ENCODE measurements at regions not wholly inside any gene's neighbourhood (a gene's known extent, or its start where the extent isn't known, plus 50 kb on each side); places are given as distances from the start of the nearest gene placed in this dataset.

GRCh38 chr1:212536586-212536985, 72.0 kb upstream of the ATF3 start:
- Histone ChIP-seq H3K36me3 (ENCODE audit: control insufficient read depth in 2 of 2, insufficient read depth in 2 of 2, low read length in 1 of 2) (no peaks in the 10 kb centered on the region), H3K9me3 (ENCODE audit: control insufficient read depth in 2 of 2, insufficient read depth in 1 of 2, low read depth in 1 of 2, low read length in 1 of 2) (no peaks in the 10 kb centered on the region), H3K4me3 (ENCODE audit: low read depth in 1 of 2, low read length in 2 of 2) (no peak overlapping the region), H3K27ac (ENCODE audit: low read depth in 2 of 2, low read length in 1 of 2) (no peak overlapping the region), H3K27me3 (ENCODE audit: control insufficient read depth in 1 of 2, insufficient read depth in 2 of 2, low read length in 2 of 2) (no peaks in the 10 kb centered on the region), H3K4me1 (ENCODE audit: control insufficient read depth in 2 of 2, insufficient read depth in 2 of 2, low read length in 1 of 2) (no peaks in the 10 kb centered on the region)
- 84 to 97% methylated on average over 6 of the region's 6 CpGs for WGBS, 2 donors

GRCh38 chr1:212537610-212538009, 71.0 kb upstream of the ATF3 start:
- Histone ChIP-seq H3K4me3 (ENCODE audit: low read depth in 1 of 2, low read length in 2 of 2) (no peak overlapping the region), H3K9me3 (ENCODE audit: control insufficient read depth in 2 of 2, insufficient read depth in 1 of 2, low read depth in 1 of 2, low read length in 1 of 2) (no peaks in the 10 kb centered on the region), H3K4me1 (ENCODE audit: control insufficient read depth in 2 of 2, insufficient read depth in 2 of 2, low read length in 1 of 2) (no peaks in the 10 kb centered on the region), H3K36me3 (ENCODE audit: control insufficient read depth in 2 of 2, insufficient read depth in 2 of 2, low read length in 1 of 2) (no peaks in the 10 kb centered on the region), H3K27me3 (ENCODE audit: control insufficient read depth in 1 of 2, insufficient read depth in 2 of 2, low read length in 2 of 2) (no peaks in the 10 kb centered on the region), H3K27ac (ENCODE audit: low read depth in 2 of 2, low read length in 1 of 2) (no peak overlapping the region)
- 3 to 48% methylated on average over 1 of the region's 1 CpG for WGBS, 2 donors

- WGBS, 2 donors, result 79 to 82% methylated on average over 6 of the region's 6 CpGs
- Histone ChIP-seq H3K9me3 (ENCODE audit: control insufficient read depth in 2 of 2, insufficient read depth in 1 of 2, low read depth in 1 of 2, low read length in 1 of 2) (no peaks in the 10 kb centered on the region), H3K36me3 (ENCODE audit: control insufficient read depth in 2 of 2, insufficient read depth in 2 of 2, low read length in 1 of 2) (no peaks in the 10 kb centered on the region), H3K27ac (ENCODE audit: low read depth in 2 of 2, low read length in 1 of 2) (no peak overlapping the region), H3K4me1 (ENCODE audit: control insufficient read depth in 2 of 2, insufficient read depth in 2 of 2, low read length in 1 of 2) (no peaks in the 10 kb centered on the region), H3K27me3 (ENCODE audit: control insufficient read depth in 1 of 2, insufficient read depth in 2 of 2, low read length in 2 of 2) (no peaks in the 10 kb centered on the region), H3K4me3 (ENCODE audit: low read depth in 1 of 2, low read length in 2 of 2) (no peak overlapping the region)
Measured at GRCh38 chr1:212539737-212540430, 68.7 kb upstream of the ATF3 start.

GRCh38 chr1:212542761-212543187, 65.8 kb upstream of the ATF3 start:
- no peaks in the 10 kb centered on the region for H3K27me3 ChIP-seq (ENCODE audit: control insufficient read depth in 1 of 2, insufficient read depth in 2 of 2, low read length in 2 of 2)
- H3K9me3 ChIP-seq (ENCODE audit: control insufficient read depth in 2 of 2, insufficient read depth in 1 of 2, low read depth in 1 of 2, low read length in 1 of 2), result no peaks in the 10 kb centered on the region
- H3K4me3 ChIP-seq (ENCODE audit: low read depth in 1 of 2, low read length in 2 of 2), result no peak overlapping the region
- H3K36me3 ChIP-seq (ENCODE audit: control insufficient read depth in 2 of 2, insufficient read depth in 2 of 2, low read length in 1 of 2), result no peaks in the 10 kb centered on the region
- no peak overlapping the region for H3K27ac ChIP-seq (ENCODE audit: low read depth in 2 of 2, low read length in 1 of 2)
- WGBS, 2 donors, result 81 to 84% methylated on average over 5 of the region's 5 CpGs
- no peaks in the 10 kb centered on the region for H3K4me1 ChIP-seq (ENCODE audit: control insufficient read depth in 2 of 2, insufficient read depth in 2 of 2, low read length in 1 of 2)

GRCh38 chr1:212544110-212544509, 64.5 kb upstream of the ATF3 start:
- Histone ChIP-seq H3K27me3 (ENCODE audit: control insufficient read depth in 1 of 2, insufficient read depth in 2 of 2, low read length in 2 of 2) (no peaks in the 10 kb centered on the region), H3K27ac (ENCODE audit: low read depth in 2 of 2, low read length in 1 of 2) (no peak overlapping the region), H3K4me3 (ENCODE audit: low read depth in 1 of 2, low read length in 2 of 2) (no peak overlapping the region), H3K9me3 (ENCODE audit: control insufficient read depth in 2 of 2, insufficient read depth in 1 of 2, low read depth in 1 of 2, low read length in 1 of 2) (no peaks in the 10 kb centered on the region), H3K4me1 (ENCODE audit: control insufficient read depth in 2 of 2, insufficient read depth in 2 of 2, low read length in 1 of 2) (no peaks in the 10 kb centered on the region), H3K36me3 (ENCODE audit: control insufficient read depth in 2 of 2, insufficient read depth in 2 of 2, low read length in 1 of 2) (no peaks in the 10 kb centered on the region)
- WGBS, 2 donors, result 67 to 68% methylated on average over 1 of the region's 1 CpG

GRCh38 chr1:212545941-212546635, 62.5 kb upstream of the ATF3 start:
- Histone ChIP-seq H3K4me3 (ENCODE audit: low read depth in 1 of 2, low read length in 2 of 2) (no peak overlapping the region), H3K36me3 (ENCODE audit: control insufficient read depth in 2 of 2, insufficient read depth in 2 of 2, low read length in 1 of 2) (no peaks in the 10 kb centered on the region), H3K27me3 (ENCODE audit: control insufficient read depth in 1 of 2, insufficient read depth in 2 of 2, low read length in 2 of 2) (no peaks in the 10 kb centered on the region), H3K9me3 (ENCODE audit: control insufficient read depth in 2 of 2, insufficient read depth in 1 of 2, low read depth in 1 of 2, low read length in 1 of 2) (no peaks in the 10 kb centered on the region), H3K4me1 (ENCODE audit: control insufficient read depth in 2 of 2, insufficient read depth in 2 of 2, low read length in 1 of 2) (no peaks in the 10 kb centered on the region), H3K27ac (ENCODE audit: low read depth in 2 of 2, low read length in 1 of 2) (peak overlapping the region in 1 of 2 donors; percentile 49)
- WGBS, 2 donors, result 80 to 85% methylated on average over 5 of the region's 5 CpGs

- no peaks in the 10 kb centered on the region for H3K27me3 ChIP-seq (ENCODE audit: control insufficient read depth in 1 of 2, insufficient read depth in 2 of 2, low read length in 2 of 2)
- 69 to 74% methylated on average over 4 of the region's 4 CpGs for WGBS, 2 donors
Measured at GRCh38 chr1:212549503-212550017, 59.0 kb upstream of the ATF3 start.

GRCh38 chr1:212551929-212552328, 56.6 kb upstream of the ATF3 start:
- no peaks in the 10 kb centered on the region for H3K36me3 ChIP-seq (ENCODE audit: control insufficient read depth in 2 of 2, insufficient read depth in 2 of 2, low read length in 1 of 2)
- WGBS, 2 donors, result 82 to 86% methylated on average over 4 of the region's 4 CpGs
- no peaks in the 10 kb centered on the region for H3K27me3 ChIP-seq (ENCODE audit: control insufficient read depth in 1 of 2, insufficient read depth in 2 of 2, low read length in 2 of 2)
- H3K4me3 ChIP-seq (ENCODE audit: low read depth in 1 of 2, low read length in 2 of 2), result no peak overlapping the region
- H3K27ac ChIP-seq (ENCODE audit: low read depth in 2 of 2, low read length in 1 of 2), result no peak overlapping the region
- no peaks in the 10 kb centered on the region for H3K4me1 ChIP-seq (ENCODE audit: control insufficient read depth in 2 of 2, insufficient read depth in 2 of 2, low read length in 1 of 2)
- no peaks in the 10 kb centered on the region for H3K9me3 ChIP-seq (ENCODE audit: control insufficient read depth in 2 of 2, insufficient read depth in 1 of 2, low read depth in 1 of 2, low read length in 1 of 2)

More at GRCh38 chr1:212549503-212550017, 59.0 kb upstream of the ATF3 start:
- H3K4me3 ChIP-seq (ENCODE audit: low read depth in 1 of 2, low read length in 2 of 2), result no peak overlapping the region
- no peaks in the 10 kb centered on the region for H3K9me3 ChIP-seq (ENCODE audit: control insufficient read depth in 2 of 2, insufficient read depth in 1 of 2, low read depth in 1 of 2, low read length in 1 of 2)
- H3K27ac ChIP-seq (ENCODE audit: low read depth in 2 of 2, low read length in 1 of 2), result no peak overlapping the region
- no peaks in the 10 kb centered on the region for H3K36me3 ChIP-seq (ENCODE audit: control insufficient read depth in 2 of 2, insufficient read depth in 2 of 2, low read length in 1 of 2)
- H3K4me1 ChIP-seq (ENCODE audit: control insufficient read depth in 2 of 2, insufficient read depth in 2 of 2, low read length in 1 of 2), result no peaks in the 10 kb centered on the region

- H3K27ac ChIP-seq (ENCODE audit: low read depth in 2 of 2, low read length in 1 of 2), result no peak overlapping the region
- peaks cover 0 to 5% of the 10 kb centered on the region in 2 donors for H3K4me1 ChIP-seq (ENCODE audit: control insufficient read depth in 2 of 2, insufficient read depth in 2 of 2, low read length in 1 of 2)
- no peaks in the 10 kb centered on the region for H3K9me3 ChIP-seq (ENCODE audit: control insufficient read depth in 2 of 2, insufficient read depth in 1 of 2, low read depth in 1 of 2, low read length in 1 of 2)
- 83 to 85% methylated on average over 4 of the region's 4 CpGs for WGBS, 2 donors
- H3K27me3 ChIP-seq (ENCODE audit: control insufficient read depth in 1 of 2, insufficient read depth in 2 of 2, low read length in 2 of 2), result no peaks in the 10 kb centered on the region
- no peaks in the 10 kb centered on the region for H3K36me3 ChIP-seq (ENCODE audit: control insufficient read depth in 2 of 2, insufficient read depth in 2 of 2, low read length in 1 of 2)
- H3K4me3 ChIP-seq (ENCODE audit: low read depth in 1 of 2, low read length in 2 of 2), result no peak overlapping the region
Measured at GRCh38 chr1:212553676-212554075, 54.9 kb upstream of the ATF3 start.

All from esophagus (tissue), 2 donors.